Small intestine (tissue), 7 donors: ENCODE measurements at regions not wholly inside any gene's neighbourhood (a gene's known extent, or its start where the extent isn't known, plus 50 kb on each side); places are given as distances from the start of the nearest gene placed in this dataset.

ENCODE experiments used
- DNase-seq, 2 donors: peaks; one replicate each; pipeline versions ENCODE4 v3.0.0 to v3.0.0-alpha.2; 2013
- FAIRE-seq: peaks from 2 replicates; lab custom pipeline; 2012; peaks lifted over from hg19 to GRCh38; lab: Jason Lieb, UNC
- H3K27ac ChIP-seq, 3 donors: one replicate each; pipeline ENCODE4 v1.5.1; 2013; ENCODE audit warnings: low read length in 2 of 3, mild to moderate bottlenecking in 2 of 3, control low read depth in 1 of 3, inconsistent platforms in 1 of 3, low read depth in 1 of 3, moderate library complexity in 1 of 3
- H3K27me3 ChIP-seq, 3 donors: one replicate each; pipeline ENCODE4 v1.6.1; 2013; ENCODE audit warnings: low read length in 3 of 3, inconsistent platforms in 1 of 3; ENCODE audit not compliant: control insufficient read depth in 3 of 3, insufficient read depth in 3 of 3
- H3K36me3 ChIP-seq, 3 donors: one replicate each; pipeline ENCODE4 v1.6.1; 2013; ENCODE audit warnings: low read length in 3 of 3, inconsistent platforms in 1 of 3, low read depth in 1 of 3, mild to moderate bottlenecking in 1 of 3, moderate library complexity in 1 of 3; ENCODE audit not compliant: control insufficient read depth in 3 of 3, insufficient read depth in 2 of 3
- H3K4me1 ChIP-seq, 3 donors: one replicate each; pipeline ENCODE4 v1.6.1; 2013; ENCODE audit warnings: low read length in 2 of 3, inconsistent platforms in 1 of 3, low read depth in 1 of 3, mild to moderate bottlenecking in 1 of 3, moderate library complexity in 1 of 3; ENCODE audit not compliant: control insufficient read depth in 3 of 3, insufficient read depth in 2 of 3
- H3K4me3 ChIP-seq, 3 donors: one replicate each; pipeline ENCODE4 v1.5.1; 2013; ENCODE audit warnings: low read length in 3 of 3, control low read depth in 1 of 3, inconsistent platforms in 1 of 3, low read depth in 1 of 3, mild to moderate bottlenecking in 1 of 3, moderate library complexity in 1 of 3
- H3K9me3 ChIP-seq, 2 donors: one replicate each; pipeline ENCODE4 v1.6.1; 2013; ENCODE audit warnings: low read depth in 1 of 2, low read length in 1 of 2; ENCODE audit not compliant: control insufficient read depth in 2 of 2, insufficient read depth in 1 of 2
- WGBS, 3 donors: extraction: QIAGEN DNeasy Blood & Tissue Kit; methylation state at CpG; one replicate each; pipeline ENCODE4 v1.1.7; 2013; 5-methylcytosine and 5-hydroxymethylcytosine counted together
- donor health status: healthy with polysubstance abuse.
- donor health status: control.
- donor health status: control.
- donor health status: Bipolar disorder and iron deficiency.
- donor health status: healthy.

- H3K4me1 ChIP-seq = no peaks in the 10 kb centered on the region
- H3K27ac ChIP-seq = no peak overlapping the region
- no peak for DNase-seq
- no peak for FAIRE-seq
- no peak overlapping the region for H3K4me3 ChIP-seq
- WGBS, 3 donors = 0 to 8% (median 3%) methylated on average over 1 of the region's 1 CpG
- no peaks in the 10 kb centered on the region for H3K36me3 ChIP-seq
- H3K27me3 ChIP-seq = no peaks in the 10 kb centered on the region
- H3K9me3 ChIP-seq = no peaks in the 10 kb centered on the region
Measured at GRCh38 chr13:60974296-60974695, 441.4 kb downstream of the PCDH20 start.

- H3K9me3 ChIP-seq = no peaks in the 10 kb centered on the region
- DNase-seq (no peak), FAIRE-seq (no peak)
- no peak overlapping the region for H3K4me3 ChIP-seq
- H3K27ac ChIP-seq = no peak overlapping the region
- WGBS, 3 donors = 56 to 83% (median 82%) methylated on average over 6 of the region's 6 CpGs
- H3K27me3 ChIP-seq = no peaks in the 10 kb centered on the region
- no peaks in the 10 kb centered on the region for H3K36me3 ChIP-seq
- no peaks in the 10 kb centered on the region for H3K4me1 ChIP-seq
Measured at GRCh38 chr13:60973529-60973928, 442.1 kb downstream of the PCDH20 start.

GRCh38 chr13:60970736-60971135 lies 444.9 kb downstream of the PCDH20 start:
- FAIRE-seq (no peak), DNase-seq (no peak)
- Histone ChIP-seq H3K27ac (no peak overlapping the region), H3K4me3 (no peak overlapping the region), H3K27me3 (no peaks in the 10 kb centered on the region), H3K9me3 (no peaks in the 10 kb centered on the region), H3K36me3 (no peaks in the 10 kb centered on the region), H3K4me1 (no peaks in the 10 kb centered on the region)
- WGBS, 3 donors = 53 to 67% (median 58%) methylated on average over 4 of the region's 4 CpGs

- no peaks in the 10 kb centered on the region for H3K36me3 ChIP-seq
- 13 to 37% (median 14%) methylated on average over 2 of the region's 2 CpGs for WGBS, 3 donors
- FAIRE-seq = no peak
- no peak overlapping the region for H3K27ac ChIP-seq
- no peak for DNase-seq
- no peak overlapping the region for H3K4me3 ChIP-seq
- no peaks in the 10 kb centered on the region for H3K9me3 ChIP-seq
- no peaks in the 10 kb centered on the region for H3K27me3 ChIP-seq
- no peaks in the 10 kb centered on the region for H3K4me1 ChIP-seq
Measured at GRCh38 chr13:60969656-60970055, 446.0 kb downstream of the PCDH20 start.

- DNase-seq (no peak), FAIRE-seq (no peak)
- no peak overlapping the region for H3K4me3 ChIP-seq
- no peak overlapping the region for H3K27ac ChIP-seq
- no peaks in the 10 kb centered on the region for H3K4me1 ChIP-seq
- no peaks in the 10 kb centered on the region for H3K27me3 ChIP-seq
- H3K36me3 ChIP-seq = no peaks in the 10 kb centered on the region
- 65 to 75% (median 73%) methylated on average over 2 of the region's 2 CpGs for WGBS, 3 donors
- no peaks in the 10 kb centered on the region for H3K9me3 ChIP-seq
Measured at GRCh38 chr13:60959427-60959826, 456.2 kb downstream of the PCDH20 start.

GRCh38 chr13:60957816-60958215 lies 457.8 kb downstream of the PCDH20 start:
- FAIRE-seq = no peak
- WGBS, 3 donors = 0 to 47% (median 17%) methylated on average over 1 of the region's 1 CpG

GRCh38 chr13:60945396-60945795 lies 470.3 kb downstream of the PCDH20 start:
- Histone ChIP-seq H3K4me1 (no peaks in the 10 kb centered on the region), H3K27ac (no peak overlapping the region), H3K4me3 (no peak overlapping the region), H3K27me3 (no peaks in the 10 kb centered on the region), H3K9me3 (no peaks in the 10 kb centered on the region), H3K36me3 (no peaks in the 10 kb centered on the region)
- WGBS, 3 donors = 0 to 42% (median 21%) methylated on average over 1 of the region's 1 CpG
- DNase-seq (no peak), FAIRE-seq (no peak)

More at GRCh38 chr13:60957816-60958215, 457.8 kb downstream of the PCDH20 start:
- no peak overlapping the region for H3K4me3 ChIP-seq
- no peaks in the 10 kb centered on the region for H3K9me3 ChIP-seq
- no peaks in the 10 kb centered on the region for H3K4me1 ChIP-seq
- H3K27ac ChIP-seq = no peak overlapping the region
- H3K36me3 ChIP-seq = no peaks in the 10 kb centered on the region
- DNase-seq = no peak
- H3K27me3 ChIP-seq = no peaks in the 10 kb centered on the region

GRCh38 chr13:60944863-60945262 lies 470.8 kb downstream of the PCDH20 start:
- H3K9me3 ChIP-seq = no peaks in the 10 kb centered on the region
- FAIRE-seq = no peak
- H3K27me3 ChIP-seq = no peaks in the 10 kb centered on the region
- H3K36me3 ChIP-seq = no peaks in the 10 kb centered on the region
- H3K4me3 ChIP-seq = no peak overlapping the region
- no peak overlapping the region for H3K27ac ChIP-seq
- no peaks in the 10 kb centered on the region for H3K4me1 ChIP-seq
- WGBS, 3 donors = 45 to 71% (median 50%) methylated on average over 1 of the region's 1 CpG
- DNase-seq = no peak

- H3K27me3 ChIP-seq = no peaks in the 10 kb centered on the region
- H3K9me3 ChIP-seq = no peaks in the 10 kb centered on the region
- DNase-seq (no peak), FAIRE-seq (no peak)
- H3K27ac ChIP-seq = no peak overlapping the region
- 93 to 96% (median 94%) methylated on average over 1 of the region's 1 CpG for WGBS, 3 donors
- H3K4me3 ChIP-seq = no peak overlapping the region
- no peaks in the 10 kb centered on the region for H3K4me1 ChIP-seq
- H3K36me3 ChIP-seq = no peaks in the 10 kb centered on the region
Measured at GRCh38 chr13:60944016-60944415, 471.6 kb downstream of the PCDH20 start.
